Left cardiac atrium (tissue), 4 donors: ENCODE measurements at regions not wholly inside any gene's neighbourhood (a gene's known extent, or its start where the extent isn't known, plus 50 kb on each side); places are given as distances from the start of the nearest gene placed in this dataset.

Experiments used
- ATAC-seq, 2 donors: fragments of 200-7000 bp; cut with Tn5 transposase; one replicate each; pipeline ENCODE4 v1.9.1; 2020; ENCODE audit warnings: mild to moderate bottlenecking in 2 of 2, moderate library complexity in 2 of 2
- DNase-seq: peaks from one replicate; pipeline ENCODE4 v3.0.0-alpha.2; 2020
- intact Hi-C, 2 donors: fragments of 100-400 bp; cut with DNase I; formaldehyde crosslinking; loops; one replicate each; pipeline versions ENCODE4 v1.14.1 to v1.15.1; 2022 to 2023
- donor health status: DM: no; HTN: yes; CAD: no.
- donor health status: DM: no; HTN: yes; CAD: no; lungs with severe emphysema.
- donor health status: DM: yes; HTN: yes; CAD: no.
- donor health status: Dilated cardiomyopathy.

GRCh38 chr15:31932576-31932975 lies 97.7 kb upstream of the CHRNA7 start:
- intact Hi-C loops = no loop called here
- no peak for DNase-seq
- ATAC-seq = no peak

- intact Hi-C loops = loop anchor here in 1 of 2 donors (2.0 kb wide), 1 partner anchor 20 kb away; no protein-coding TSS in a partner anchor
- DNase-seq (no peak), ATAC-seq (no peak)
These were observed 95.5 kb upstream of the CHRNA7 start for GRCh38 chr15:31934821-31935220.

- DNase-seq = no peak
- intact Hi-C loops = no loop called here
- ATAC-seq = no peak
These were observed 76.8 kb upstream of the CHRNA7 start for GRCh38 chr15:31953478-31953877.

GRCh38 chr15:31954374-31955172 lies 75.7 kb upstream of the CHRNA7 start:
- DNase-seq = no peak
- ATAC-seq = no peak
- intact Hi-C loops = no loop called here

GRCh38 chr15:31955734-31956133 lies 74.6 kb upstream of the CHRNA7 start:
- intact Hi-C loops = no loop called here
- ATAC-seq = no peak
- no peak for DNase-seq

GRCh38 chr15:31957581-31957980 lies 72.7 kb upstream of the CHRNA7 start:
- ATAC-seq (no peak), DNase-seq (no peak)
- intact Hi-C loops = no loop called here

GRCh38 chr15:31964586-31965307 lies 65.6 kb upstream of the CHRNA7 start:
- intact Hi-C loops = no loop called here
- DNase-seq = no peak
- ATAC-seq = no peak

GRCh38 chr15:31970007-31970406 lies 60.3 kb upstream of the CHRNA7 start:
- DNase-seq (no peak), ATAC-seq (no peak)
- intact Hi-C loops = loop anchor here in 1 of 2 donors (10.0 kb wide), 1 partner anchor 325 kb away; no protein-coding TSS in a partner anchor

- intact Hi-C loops = loop anchor here in 1 of 2 donors (10.0 kb wide), 1 partner anchor 328 kb away; no protein-coding TSS in a partner anchor
- DNase-seq (no peak), ATAC-seq (no peak)
These were observed 57.1 kb upstream of the CHRNA7 start for GRCh38 chr15:31973197-31973596.

- ATAC-seq (no peak), DNase-seq (no peak)
- intact Hi-C loops = loop anchor here in 1 of 2 donors (10.0 kb wide), 1 partner anchor 329 kb away; no protein-coding TSS in a partner anchor
These were observed 56.0 kb upstream of the CHRNA7 start for GRCh38 chr15:31974154-31974794.

- no peak for DNase-seq
- peak; percentile 39 to 78 for ATAC-seq
- intact Hi-C loops = loop anchor here in 1 of 2 donors (10.0 kb wide), 1 partner anchor 330 kb away; no protein-coding TSS in a partner anchor
These were observed 55.2 kb upstream of the CHRNA7 start for GRCh38 chr15:31974855-31975829.

GRCh38 chr15:31975830-31976229 lies 54.5 kb upstream of the CHRNA7 start:
- intact Hi-C loops = loop anchor here in 1 of 2 donors (10.0 kb wide), 1 partner anchor 331 kb away; no protein-coding TSS in a partner anchor
- ATAC-seq = no peak
- no peak for DNase-seq

- DNase-seq = no peak
- no peak for ATAC-seq
- intact Hi-C loops = loop anchor here in 1 of 2 donors (10.0 kb wide), 1 partner anchor 332 kb away; no protein-coding TSS in a partner anchor
These were observed 53.2 kb upstream of the CHRNA7 start for GRCh38 chr15:31977138-31977537.

- intact Hi-C loops = loop anchor here in 1 of 2 donors (10.0 kb wide), 1 partner anchor 333 kb away; no protein-coding TSS in a partner anchor
- DNase-seq = peak; percentile 33
- peak; percentile 72 to 87 for ATAC-seq
These were observed 52.3 kb upstream of the CHRNA7 start for GRCh38 chr15:31977812-31978661.
